A549 (cell line): ENCODE measurements at regions not wholly inside any gene's neighbourhood (a gene's known extent, or its start where the extent isn't known, plus 50 kb on each side); places are given as distances from the start of the nearest gene placed in this dataset.

ENCODE experiments used
- ATAC-seq, 2 experiments: fragments of 200-7000 bp in 1 of 2; fragments of >200 bp in 1 of 2; cut with Nextera tagmentation in 1 of 2; cut with Tn5 transposase in 1 of 2; 3 replicates each; pipeline versions ENCODE4 v1.8.0 to v1.9.1; 2018 to 2020; ENCODE audit warnings: mild to moderate bottlenecking in 1 of 2, moderate library complexity in 1 of 2
- CTCF ChIA-PET: fragments of 300-600 bp; sonication (Branson Sonifier 250); formaldehyde crosslinking; extraction: SDS; loops from one replicate; lab custom pipeline; 2021; ENCODE audit warnings: antibody characterized with exemption, inconsistent platforms; lab: Yijun Ruan, JAX
- POLR2A ChIA-PET: fragments of 350-600 bp; formaldehyde crosslinking; extraction: SDS; loops from one replicate; lab custom pipeline; 2021; ENCODE audit warnings: antibody characterized with exemption, inconsistent platforms; lab: Yijun Ruan, JAX
- DNase-seq, 2 experiments: peaks; one replicate each; pipeline versions ENCODE4 v3.0.0 to v3.0.0-alpha.2; 2011 to 2016; ENCODE audit warnings: low read depth in 1 of 2, low spot score in 1 of 2
- FAIRE-seq: peaks from 2 replicates; lab custom pipeline; 2011; peaks lifted over from hg19 to GRCh38; lab: Jason Lieb, UNC
- H3K27ac ChIP-seq, 2 experiments: fragments of >200 bp; sonication (Bioruptor Twin); formaldehyde crosslinking; 3 replicates each; pipeline ENCODE4 v1.5.1; 2016 to 2017
- H3K4me1 ChIP-seq: fragments of >200 bp; sonication (Bioruptor Twin); formaldehyde crosslinking; 3 replicates; pipeline ENCODE4 v1.6.1; 2016
- H3K4me2 ChIP-seq: fragments of >200 bp; sonication (Bioruptor Twin); formaldehyde crosslinking; 3 replicates; pipeline ENCODE4 v1.6.1; 2016
- H3K4me3 ChIP-seq: fragments of >200 bp; sonication (Bioruptor Twin); formaldehyde crosslinking; 3 replicates; pipeline ENCODE4 v1.5.1; 2016
- H3K9me3 ChIP-seq: fragments of >200 bp; sonication (Bioruptor Twin); formaldehyde crosslinking; 3 replicates; pipeline ENCODE4 v1.6.1; 2016
- BCL3 ChIP-seq: fragments of >200 bp; sonication (Bioruptor Twin); formaldehyde crosslinking; IDR thresholded peaks from 3 replicates; pipeline ENCODE4 v1.6.1; 2016
- BHLHE40 ChIP-seq: IDR thresholded peaks from 2 replicates; pipeline ENCODE4 v1.6.1; 2012; ENCODE audit warnings: low read depth, low read length, inconsistent platforms
- CHD2 ChIP-seq: fragments of 150-350 bp; IDR thresholded peaks from 2 replicates; pipeline ENCODE4 v1.6.1; 2014; ENCODE audit warnings: low read length; ENCODE audit not compliant: partially characterized antibody
- CTCF ChIP-seq: fragments of >200 bp; sonication (Bioruptor Twin); formaldehyde crosslinking; IDR thresholded peaks from 3 replicates; pipeline ENCODE4 v1.5.1; 2016
- FOXS1 ChIP-seq: fragments of 250-450 bp; sonication (Bioruptor Pico); IDR thresholded peaks from 2 replicates; pipeline ENCODE4 v1.5.0; 2020; ENCODE audit warnings: mild to moderate bottlenecking, moderate library complexity
- GATA3 ChIP-seq: IDR thresholded peaks from 2 replicates; pipeline ENCODE4 v1.6.1; 2012; ENCODE audit warnings: borderline replicate concordance
- JUNB ChIP-seq: fragments of >200 bp; sonication (Bioruptor Twin); formaldehyde crosslinking; IDR thresholded peaks from 2 replicates; pipeline ENCODE4 v1.6.1; 2016
- NFE2L2 ChIP-seq: fragments of 150-350 bp; conservative IDR thresholded peaks from 2 replicates; pipeline ENCODE4 v1.6.1; 2014; ENCODE audit warnings: low read length
- PHF8 ChIP-seq: fragments of 200-600 bp; sonication (generic); IDR thresholded peaks from 2 replicates; pipeline ENCODE4 v1.6.1; 2016; ENCODE audit warnings: low read depth, mild to moderate bottlenecking, antibody characterized with exemption, moderate library complexity, borderline replicate concordance
- POLR2A ChIP-seq: IDR thresholded peaks from 2 replicates; pipeline ENCODE4 v1.6.1; 2012; ENCODE audit warnings: mild to moderate bottlenecking, low read length
- POLR2AphosphoS2 ChIP-seq: conservative IDR thresholded peaks from 2 replicates; pipeline ENCODE4 v1.6.1; 2012; ENCODE audit warnings: low read length, improper control_type of control experiment, inconsistent platforms
- RAD21 ChIP-seq, 2 experiments: fragments of >200 bp in 1 of 2; sonication (Bioruptor Twin) in 1 of 2; formaldehyde crosslinking in 1 of 2; IDR thresholded peaks in 1 of 2; conservative IDR thresholded peaks in 1 of 2; 2 replicates in 1 of 2; 3 replicates in 1 of 2; pipeline ENCODE4 v1.6.1; 2012 to 2018; ENCODE audit warnings: inconsistent platforms in 1 of 2
- RCOR1 ChIP-seq: fragments of 150-350 bp; IDR thresholded peaks from 2 replicates; pipeline ENCODE4 v1.6.1; 2014; ENCODE audit warnings: antibody characterized with exemption, low read length, low read depth
- TFCP2L1 ChIP-seq: fragments of 250-450 bp; sonication (Bioruptor Pico); IDR thresholded peaks from 2 replicates; pipeline ENCODE4 v1.5.0; 2021; ENCODE audit warnings: mild to moderate bottlenecking
- ZC3H11A ChIP-seq: fragments of 450-650 bp; IDR thresholded peaks from 2 replicates; pipeline ENCODE4 v1.6.1; 2014; ENCODE audit warnings: antibody characterized with exemption, mild to moderate bottlenecking
- WGBS: methylation state at CpG from one replicate; pipeline ENCODE4 v1.1.6; 2017; ENCODE audit errors: missing lambda C conversion rate; 5-methylcytosine and 5-hydroxymethylcytosine counted together
- TF ChIP-seq, protein P1 (sequence below): IDR thresholded peaks from 2 replicates; pipeline ENCODE4 v1.6.1; 2012
- TF ChIP-seq, protein P2 (sequence below): fragments of >200 bp; sonication (Bioruptor Twin); formaldehyde crosslinking; IDR thresholded peaks from 2 replicates; pipeline ENCODE4 v1.6.1; 2016

- FAIRE-seq (no peak), ATAC-seq (no peak), DNase-seq (peak in 1 of 2 experiments; percentile 4)
- 86% methylated on average over 2 of the region's 2 CpGs for WGBS
- Histone ChIP-seq H3K27ac (peak overlapping the region in 1 of 2 experiments; percentile 13; a peak in 1 of 6 replicates), H3K4me2 (no peak overlapping the region), H3K4me3 (no peak overlapping the region), H3K9me3 (no peaks in the 10 kb centered on the region), H3K4me1 (peaks cover 15% of the 10 kb centered on the region)
- ChIA-PET CTCF (interaction anchor here (1.0 to 3.8 kb wide), 3 partner anchors 9 to 202 kb away, joined by 3 to 24 read pairs (median 5); no protein-coding TSS in a partner anchor), POLR2A (no interaction called here)
- no peak for TF ChIP-seq NFE2L2
- TF ChIP-seq ZC3H11A: no peak
These were observed 51.2 kb upstream of the ZNF366 start for GRCh38 chr5:72558383-72558782.

- no peak for DNase-seq
- no peak overlapping the region for H3K4me2 ChIP-seq
- 98% methylated on average over 11 of the region's 11 CpGs for WGBS
- H3K4me3 ChIP-seq: no peak overlapping the region
- ChIA-PET CTCF (interaction anchor here (2.3 to 3.8 kb wide), 2 partner anchors 192 to 201 kb away, joined by 5 to 24 read pairs; no protein-coding TSS in a partner anchor), POLR2A (no interaction called here)
- TF ChIP-seq BCL3 (no peak), JUNB (no peak), RAD21 (conservative IDR thresholded peaks at IDR 0.05 in 1 of 2, IDR thresholded peaks at IDR 0.05 in 1 of 2) (no peak), GATA3 (no peak), PHF8 (no peak), RCOR1 (no peak), TFCP2L1 (no peak), BHLHE40 (no peak), POLR2A (no peak), POLR2AphosphoS2 (no peak), FOXS1 (CRISPR knock-in tag) (no peak), CHD2 (no peak)
- TF ChIP-seq, protein P1, sequence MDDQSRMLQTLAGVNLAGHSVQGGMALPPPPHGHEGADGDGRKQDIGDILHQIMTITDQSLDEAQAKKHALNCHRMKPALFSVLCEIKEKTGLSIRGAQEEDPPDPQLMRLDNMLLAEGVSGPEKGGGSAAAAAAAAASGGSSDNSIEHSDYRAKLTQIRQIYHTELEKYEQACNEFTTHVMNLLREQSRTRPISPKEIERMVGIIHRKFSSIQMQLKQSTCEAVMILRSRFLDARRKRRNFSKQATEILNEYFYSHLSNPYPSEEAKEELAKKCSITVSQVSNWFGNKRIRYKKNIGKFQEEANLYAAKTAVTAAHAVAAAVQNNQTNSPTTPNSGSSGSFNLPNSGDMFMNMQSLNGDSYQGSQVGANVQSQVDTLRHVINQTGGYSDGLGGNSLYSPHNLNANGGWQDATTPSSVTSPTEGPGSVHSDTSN: no peak
- TF ChIP-seq, protein P2, sequence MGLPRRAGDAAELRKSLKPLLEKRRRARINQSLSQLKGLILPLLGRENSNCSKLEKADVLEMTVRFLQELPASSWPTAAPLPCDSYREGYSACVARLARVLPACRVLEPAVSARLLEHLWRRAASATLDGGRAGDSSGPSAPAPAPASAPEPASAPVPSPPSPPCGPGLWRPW: no peak
- H3K27ac ChIP-seq: peak overlapping the region in 1 of 2 experiments; percentile 97; a peak in 2 of 6 replicates
- no peaks in the 10 kb centered on the region for H3K9me3 ChIP-seq
- peaks cover 15% of the 10 kb centered on the region for H3K4me1 ChIP-seq
- FAIRE-seq: no peak
- no peak for ATAC-seq
These were observed 50.8 kb upstream of the ZNF366 start for GRCh38 chr5:72558046-72558336.

DNA sequence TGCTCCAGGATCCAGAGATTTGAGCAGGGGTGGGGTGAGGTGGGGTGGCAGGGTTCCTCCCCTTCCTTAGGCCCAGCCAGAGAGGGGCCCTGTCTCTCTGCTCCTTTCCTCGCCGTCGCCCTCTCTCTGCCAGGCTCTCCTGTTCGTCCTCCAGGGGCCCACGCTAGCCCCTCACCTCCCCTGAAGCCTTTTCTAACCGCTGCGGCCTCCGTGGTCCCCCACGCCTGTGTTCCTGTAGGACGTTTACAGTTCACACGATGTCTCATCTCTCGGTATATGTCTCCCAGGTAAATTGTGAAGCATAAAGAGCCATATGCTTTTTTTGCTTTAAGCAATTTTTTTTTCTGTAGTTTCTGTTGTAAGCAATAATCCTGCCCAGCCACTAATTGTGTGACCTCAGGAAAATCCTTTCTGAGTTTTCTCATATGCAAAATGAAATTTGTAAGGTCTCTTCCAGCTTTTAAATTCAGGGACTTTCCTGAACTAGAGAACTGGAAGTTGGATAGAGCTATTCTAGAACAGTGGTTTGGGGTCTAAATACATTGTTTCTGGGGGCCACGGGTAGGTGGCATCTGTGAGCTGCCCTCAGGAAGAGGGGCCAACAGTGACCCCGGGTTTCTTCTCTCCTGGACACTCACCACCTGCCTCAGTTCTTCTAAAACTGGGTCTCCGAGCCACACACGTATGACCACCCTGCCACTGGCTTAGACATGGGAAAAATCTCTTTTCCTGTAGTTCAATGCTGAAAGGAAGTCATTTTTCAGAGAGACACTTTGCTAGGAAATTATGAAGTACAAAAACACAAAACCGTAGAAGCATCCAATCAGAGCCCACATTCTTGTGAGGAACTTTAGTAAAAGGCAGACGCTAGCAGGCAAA is 50.2 kb upstream of the ZNF366 start:
- H3K9me3 ChIP-seq: no peaks in the 10 kb centered on the region
- H3K4me1 ChIP-seq: peaks cover 15% of the 10 kb centered on the region
- TF ChIP-seq CTCF: 0 out of 3 replicates have a peak, but pooled peaks have one; percentile 5
- no peak for TF ChIP-seq RAD21 (conservative IDR thresholded peaks at IDR 0.05 in 1 of 2, IDR thresholded peaks at IDR 0.05 in 1 of 2)
- TF ChIP-seq RCOR1: no peak
- ChIA-PET CTCF (interaction anchor here (0.8 to 3.8 kb wide), 6 partner anchors 8 to 201 kb away, joined by 3 to 24 read pairs (median 4); no protein-coding TSS in a partner anchor), POLR2A (interaction anchor here (1.3 kb wide), 1 partner anchor 169 kb away, joined by 4 read pairs; no protein-coding TSS in a partner anchor)
- WGBS: 79% methylated on average over 18 of the region's 18 CpGs
- ATAC-seq: no peak; a peak in 1 of 6 replicates
- peak overlapping the region; percentile 87 for H3K4me2 ChIP-seq
- DNase-seq: no peak
- H3K4me3 ChIP-seq: peak overlapping the region; percentile 39
- peak overlapping the region; percentile 87 to 97 for H3K27ac ChIP-seq
- no peak for FAIRE-seq
